Medulla oblongata (tissue), 1 donor: ENCODE measurements at regions not wholly inside any gene's neighbourhood (a gene's known extent, or its start where the extent isn't known, plus 50 kb on each side); places are given as distances from the start of the nearest gene placed in this dataset.
"Not testable (repeated sequence)": the region's sequence is repeated elsewhere in the genome, so short reads cannot be mapped to it uniquely, and the experiment has no call there.

Source experiments
- DNase-seq: peaks from one replicate; pipeline ENCODE4 v3.0.0-alpha.2; 2015; ENCODE audit errors: extremely low spot score

DNA sequence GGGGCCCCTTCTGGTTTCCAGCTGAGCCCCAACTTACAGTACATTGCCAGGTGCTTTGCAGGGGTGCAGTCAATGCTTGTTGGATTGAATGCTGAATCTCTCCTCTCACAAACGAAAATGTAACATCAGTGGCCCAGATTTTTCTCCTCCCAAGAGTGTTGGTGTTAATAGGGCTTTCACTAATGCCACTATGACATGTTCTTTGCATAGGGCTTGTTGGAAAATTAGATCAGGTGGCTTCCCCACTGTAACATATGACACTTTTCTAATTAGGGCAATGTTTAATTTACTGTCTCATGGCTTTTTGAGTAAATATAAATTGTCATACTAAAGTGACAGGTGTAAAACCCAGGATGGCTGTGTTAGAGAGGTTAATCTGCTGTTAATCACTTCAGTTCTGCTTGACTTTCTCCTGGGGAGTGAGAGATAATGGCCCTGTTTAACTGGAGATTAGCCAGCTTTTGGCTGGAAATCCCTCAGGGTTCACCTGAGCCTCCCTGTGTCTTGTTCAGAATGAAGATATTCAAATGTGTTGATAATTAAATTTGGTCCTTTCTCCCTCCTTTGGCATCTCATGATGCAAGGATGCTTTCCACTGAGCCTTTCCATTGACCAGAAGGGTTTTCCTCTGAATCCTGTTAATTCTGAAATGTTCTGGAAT lies 502.3 kb downstream of the RBFOX1 start:
- DNase-seq: no peak

DNA sequence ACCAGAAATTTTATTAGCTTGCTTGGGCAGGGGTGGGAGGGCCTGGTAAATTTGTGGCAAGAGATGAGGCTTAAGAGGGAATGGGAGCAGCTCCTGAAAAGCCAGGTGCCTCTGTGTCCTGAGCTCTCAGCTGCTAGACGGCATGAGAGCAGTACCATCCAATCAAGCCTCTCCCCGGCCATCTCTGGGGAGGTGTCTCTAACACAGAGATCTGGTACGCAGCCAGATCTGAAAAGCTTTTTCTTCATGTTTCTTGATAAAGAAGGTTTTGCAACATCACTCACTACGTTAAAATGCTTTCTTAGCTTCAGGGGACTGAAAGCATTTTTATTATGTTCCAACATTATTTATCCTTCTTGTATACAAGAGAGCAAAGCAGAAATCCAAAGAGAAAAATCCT lies 488.2 kb downstream of the RBFOX1 start:
- no peak for DNase-seq

DNA sequence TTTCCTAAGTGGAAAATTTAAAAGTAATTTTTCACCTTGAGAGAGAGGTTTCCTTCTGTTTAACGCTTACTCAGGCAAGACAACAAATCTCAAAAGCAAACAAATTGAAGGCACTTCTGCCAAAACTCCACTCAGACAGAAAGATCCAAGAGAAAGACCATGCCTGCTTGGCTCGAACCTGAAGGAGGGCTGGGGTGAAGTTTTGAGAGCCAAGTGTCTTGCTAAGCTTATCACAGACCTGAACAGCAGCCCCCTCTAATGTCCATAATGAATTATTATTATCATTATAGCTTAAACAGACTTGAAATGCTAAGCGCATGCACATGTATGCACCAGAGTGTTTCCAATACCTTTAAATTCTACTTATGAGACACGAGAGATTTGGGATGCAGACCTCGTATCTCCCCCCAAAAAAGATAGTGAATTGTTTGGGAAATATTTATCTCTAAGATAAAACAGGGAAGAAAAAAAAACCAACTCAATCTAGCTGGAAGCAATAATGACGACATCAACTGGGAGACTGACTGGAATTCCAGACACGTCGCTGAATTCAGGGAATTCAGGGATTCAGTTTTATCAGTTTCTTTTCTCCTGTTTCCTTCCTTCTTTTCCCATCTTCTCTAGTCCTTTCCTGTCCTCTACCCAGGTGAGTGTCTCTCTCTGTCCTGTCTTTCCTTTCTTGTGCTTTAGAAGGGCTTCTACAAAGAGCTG lies 473.2 kb downstream of the RBFOX1 start:
- DNase-seq: no peak

DNA sequence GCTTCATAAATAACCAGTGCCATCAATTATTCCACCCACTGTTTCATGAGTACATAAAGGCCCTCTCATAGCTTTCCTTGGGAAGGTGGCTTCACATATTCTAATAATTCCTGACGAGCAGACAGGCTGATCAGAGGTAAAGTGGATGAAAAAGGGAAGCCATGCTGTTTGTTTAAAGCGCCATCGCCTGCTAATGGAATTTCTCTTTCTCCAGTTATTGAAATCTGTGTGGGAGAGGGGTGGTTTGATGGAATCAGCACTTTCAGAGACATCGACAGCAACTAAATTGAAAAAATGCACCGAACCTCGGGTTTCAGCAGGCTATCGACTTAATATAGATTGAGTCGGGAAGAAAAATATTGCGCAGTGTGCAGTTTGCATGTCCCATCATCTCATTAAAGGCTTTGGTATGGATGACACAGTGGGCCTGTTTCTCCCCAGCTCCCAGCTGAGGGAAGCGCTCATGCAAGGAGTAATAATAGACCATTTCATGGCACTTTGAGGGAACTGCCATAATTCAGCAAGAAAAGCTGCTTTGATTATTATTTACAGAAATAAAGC lies 472.1 kb downstream of the RBFOX1 start:
- no peak for DNase-seq

DNA sequence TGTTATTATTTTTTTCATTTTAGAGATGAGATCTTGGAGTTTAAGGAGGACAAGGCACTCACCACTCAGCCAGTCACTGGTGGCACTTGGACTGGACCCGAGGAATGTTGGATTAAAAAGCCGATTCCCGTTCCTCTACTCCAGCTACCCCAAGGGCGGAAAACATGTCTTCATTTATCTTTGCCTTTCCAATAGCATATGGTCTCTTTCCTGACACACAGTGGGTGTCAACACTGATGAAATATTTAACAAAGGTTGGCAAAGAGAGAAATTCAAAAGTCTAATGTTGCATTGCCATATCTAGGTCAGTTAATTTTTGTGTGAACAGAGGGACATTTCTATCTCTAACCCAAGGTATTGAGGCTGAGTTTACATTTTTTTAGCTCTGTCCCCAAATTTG lies 459.7 kb downstream of the RBFOX1 start:
- no peak for DNase-seq

DNA sequence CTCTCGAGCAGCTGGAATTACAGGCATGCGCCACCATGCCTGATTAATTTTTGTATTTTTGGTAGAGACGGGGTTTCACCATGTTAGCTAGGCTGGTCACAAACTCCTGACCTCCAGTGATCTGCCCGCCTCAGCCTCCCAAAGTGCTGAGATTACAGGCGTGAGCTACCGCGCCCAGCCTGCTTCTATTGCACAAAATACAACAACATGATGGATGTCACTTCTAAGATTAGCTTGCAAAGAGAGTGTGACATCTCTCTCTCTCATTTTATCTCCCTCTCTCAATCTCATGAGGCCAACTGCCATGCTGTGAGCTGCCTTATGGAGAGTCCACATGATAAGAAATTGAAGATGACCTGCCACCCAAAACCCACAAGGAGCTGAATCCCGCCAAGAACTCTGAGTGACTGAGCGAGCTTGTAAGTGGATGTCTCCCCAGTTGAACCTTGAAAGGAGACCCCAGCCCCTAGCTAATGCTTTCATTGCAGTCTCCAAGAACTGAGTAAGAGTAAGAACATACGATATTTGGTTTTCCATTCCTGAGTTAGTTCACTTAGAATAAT lies 458.5 kb downstream of the RBFOX1 start:
- DNase-seq: no peak

DNA sequence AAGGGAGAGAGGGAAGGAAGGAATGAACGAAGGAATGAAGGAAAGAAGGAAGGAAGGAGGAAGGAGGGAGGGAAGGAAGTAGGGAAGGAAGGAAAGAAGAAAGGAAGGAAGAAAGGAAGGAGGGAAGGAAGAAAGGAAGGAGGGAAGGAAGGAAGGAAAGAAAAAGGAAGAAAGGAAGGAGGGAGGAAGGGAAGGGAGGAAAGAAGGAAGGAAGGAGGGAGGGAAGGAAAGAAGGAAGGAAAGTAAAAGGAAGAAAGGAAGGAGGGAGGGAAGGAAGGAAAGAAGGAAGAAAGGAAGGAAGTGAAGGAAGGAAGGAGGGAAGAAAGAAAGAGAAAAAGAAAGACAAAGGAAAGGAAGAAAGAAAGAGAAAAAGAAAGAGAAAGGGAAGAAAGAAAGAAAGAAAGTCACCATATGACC lies 442.4 kb downstream of the RBFOX1 start:
- no peak for DNase-seq

DNA sequence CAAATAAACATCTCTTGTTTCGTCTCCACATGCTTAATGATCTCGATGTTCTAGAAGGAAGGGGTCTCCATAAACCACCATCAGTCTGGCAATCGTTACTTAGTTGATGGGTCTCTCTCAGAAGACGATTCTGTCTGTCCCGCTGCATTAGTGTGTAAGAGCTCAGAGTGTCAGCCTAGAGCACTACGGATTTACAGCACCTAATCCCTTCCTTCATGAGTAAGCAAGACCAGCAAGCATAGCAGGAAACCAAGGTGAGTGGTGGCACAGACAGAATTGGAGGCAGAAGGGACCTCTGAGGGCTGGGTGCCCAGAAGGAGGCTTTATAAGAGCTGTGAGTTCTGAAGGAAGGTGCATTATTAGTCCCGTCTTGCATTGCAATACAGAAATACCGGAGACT lies 440.1 kb downstream of the RBFOX1 start:
- no peak for DNase-seq

DNA sequence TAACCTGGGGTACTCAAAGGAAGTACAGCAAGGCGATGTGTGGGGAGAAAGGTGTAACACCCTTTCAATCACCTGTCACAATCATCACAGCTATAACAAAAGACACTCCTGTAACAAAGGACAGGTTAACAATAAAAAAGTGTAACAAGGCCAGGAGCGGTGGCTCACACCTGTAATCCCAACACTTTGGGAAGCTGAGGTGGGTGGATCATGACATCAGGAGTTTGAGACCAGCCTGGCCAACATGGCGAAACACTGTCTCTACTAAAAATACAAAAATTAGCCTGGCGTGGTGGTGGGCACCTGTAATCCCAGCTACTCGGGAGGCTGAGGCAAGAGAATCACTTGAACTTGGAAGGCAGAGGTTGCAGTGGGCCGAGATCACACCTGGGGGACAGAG lies 436.4 kb downstream of the RBFOX1 start:
- not testable (repeated sequence) for DNase-seq

DNA sequence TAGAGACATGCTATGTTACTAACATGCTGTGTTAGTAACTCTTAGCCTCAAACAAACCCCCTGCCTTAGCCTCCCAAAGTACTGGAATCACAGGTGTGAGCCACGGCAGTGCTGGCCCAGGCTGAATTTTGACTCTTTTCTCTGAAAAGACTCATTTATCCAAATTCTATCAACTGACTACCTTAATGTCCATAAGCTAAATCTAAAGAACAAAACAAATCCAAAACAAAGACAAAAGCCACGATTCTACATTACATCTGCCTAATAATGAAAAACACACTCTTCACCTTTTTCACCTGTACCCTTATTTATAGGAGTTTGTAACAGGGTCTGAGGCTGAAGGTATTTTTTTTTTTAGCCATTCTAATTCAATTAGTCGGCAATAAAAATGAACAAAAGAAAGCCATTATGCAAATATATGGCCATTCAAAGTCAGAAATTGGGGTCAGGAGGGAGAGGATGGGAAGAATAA lies 432.5 kb downstream of the RBFOX1 start:
- no peak for DNase-seq

DNA sequence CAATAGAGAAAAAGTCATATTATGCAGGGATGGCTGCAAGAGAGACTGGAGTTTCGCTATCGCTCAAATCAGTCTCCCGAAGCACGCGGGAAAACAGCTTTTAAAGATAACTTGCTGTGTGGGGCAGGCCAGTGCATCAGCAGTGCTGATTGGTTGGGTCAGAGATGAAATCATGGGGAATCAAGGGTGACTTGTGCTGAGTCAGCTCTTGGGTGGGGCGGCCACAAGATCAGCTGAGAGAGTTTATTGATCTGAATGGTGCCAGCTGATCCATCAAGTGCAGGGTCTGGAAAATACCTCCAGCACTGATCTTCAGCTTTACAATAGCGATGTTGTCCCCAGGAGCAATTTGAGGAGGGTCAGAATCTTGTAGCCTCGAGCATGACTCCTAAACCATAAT lies 430.5 kb downstream of the RBFOX1 start:
- no peak for DNase-seq
